ENCODE measurements at regions not wholly inside any gene's neighbourhood (a gene's known extent, or its start where the extent isn't known, plus 50 kb on each side); places are given as distances from the start of the nearest gene placed in this dataset.

DNA sequence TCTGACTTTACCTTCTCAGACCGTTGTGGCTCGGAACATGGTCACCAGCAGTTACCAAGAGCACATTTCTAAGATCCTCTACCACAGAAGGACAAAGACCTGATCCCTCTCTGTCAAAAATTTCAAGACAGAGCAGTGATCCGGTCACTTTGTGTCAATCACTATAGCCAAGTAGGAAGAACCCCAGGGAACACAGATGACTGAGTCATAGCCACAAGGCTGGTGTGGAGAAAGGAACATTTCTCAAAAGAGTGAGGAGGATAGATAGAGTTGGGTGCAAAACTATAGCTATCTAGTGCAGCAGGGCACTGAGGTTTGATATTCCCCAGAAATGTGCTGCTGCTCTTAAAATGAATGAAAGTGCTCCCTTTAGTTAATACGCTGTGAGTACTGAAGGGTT, 130.7 kb upstream of the SMIM23 start:
- Histone ChIP-seq H3K27me3 (ENCODE audit: control insufficient read depth, insufficient read depth, low read length) (peaks cover 3% of the 10 kb centered on the region; the same call in 1 of the 2 replicates), H2BK15ac (ENCODE audit: low read depth, low read length) (no peak overlapping the region), H4K5ac (ENCODE audit: low read depth, low read length) (no peak overlapping the region), H2AK9ac (replicated peaks; ENCODE audit: low read depth, low read length, poor library complexity) (no peak overlapping the region), H3K79me1 (ENCODE audit: low read depth in 1 of 2, low read length in 2 of 2) (no peaks in the 10 kb centered on the region), H2BK20ac (ENCODE audit: low read depth, low read length) (no peak overlapping the region), H3K4ac (ENCODE audit: low read depth, low read length) (no peak overlapping the region), H4K20me1 (ENCODE audit: insufficient read depth, low read length) (no peaks in the 10 kb centered on the region), H2BK5ac (ENCODE audit: low read depth, low read length, poor library complexity, severe bottlenecking) (no peak overlapping the region), H3K56ac (ENCODE audit: extremely low read depth, insufficient read depth, low read length) (no peak overlapping the region), H3K4me3 (ENCODE audit: insufficient read depth, low read depth, low read length) (no peak overlapping the region), H3K9me1 (ENCODE audit: insufficient read depth, low read length) (no peaks in the 10 kb centered on the region), H3K27ac (ENCODE audit: insufficient read depth, low read length) (no peak overlapping the region), H3K36me3 (ENCODE audit: control insufficient read depth, insufficient read depth, low read length) (no peaks in the 10 kb centered on the region), H3K4me1 (ENCODE audit: control insufficient read depth, insufficient read depth, low read length) (no peaks in the 10 kb centered on the region), H3K9me3 (ENCODE audit: control insufficient read depth, insufficient read depth, low read length) (no peaks in the 10 kb centered on the region), H2BK120ac (ENCODE audit: low read depth, low read length) (no peak overlapping the region), H3K9ac (ENCODE audit: low read depth, low read length) (no peak overlapping the region), H3K4me2 (ENCODE audit: low read depth, low read length) (no peak overlapping the region), H3K23ac (ENCODE audit: low read depth, low read length) (no peak overlapping the region), H3K18ac (ENCODE audit: low read depth, low read length) (no peak overlapping the region), H2AK5ac (ENCODE audit: low read depth, low read length) (no peak overlapping the region), H2AFZ (replicated peaks; ENCODE audit: low read length, poor library complexity) (no peak overlapping the region), H4K8ac (ENCODE audit: low read depth in 2 of 2, low read length in 2 of 2) (no peak overlapping the region), H3K14ac (replicated peaks; ENCODE audit: low read depth, low read length) (no peak overlapping the region), H4K91ac (ENCODE audit: insufficient read depth, low read depth, low read length) (no peak overlapping the region)
- CTCF ChIA-PET: no interaction called here
- POLR2A ChIA-PET (ENCODE audit: unreplicated experiment): no interaction called here
- 42% methylated on average over 2 of the region's 4 CpGs; no CpG with 5 or more reads in 1 of the 2 experiments for WGBS, 2 experiments (ENCODE audit: extremely low coverage in 2 of 2, insufficient read length in 1 of 2)
- dilution Hi-C loops (cut with HindIII; ENCODE audit: low sequenced_read_pairs, unreplicated experiment): no loop called here
- in situ Hi-C loops (cut with MboI; ENCODE audit: low sequenced_read_pairs): no loop called here
- DNase-seq (no peak), ATAC-seq (ENCODE audit: low read depth) (no peak)
- BruUV-seq (replicated peaks): no TSS peak
- intact Hi-C loops (cut with micrococcal nuclease): no loop called here
- TF ChIP-seq, protein P1, sequence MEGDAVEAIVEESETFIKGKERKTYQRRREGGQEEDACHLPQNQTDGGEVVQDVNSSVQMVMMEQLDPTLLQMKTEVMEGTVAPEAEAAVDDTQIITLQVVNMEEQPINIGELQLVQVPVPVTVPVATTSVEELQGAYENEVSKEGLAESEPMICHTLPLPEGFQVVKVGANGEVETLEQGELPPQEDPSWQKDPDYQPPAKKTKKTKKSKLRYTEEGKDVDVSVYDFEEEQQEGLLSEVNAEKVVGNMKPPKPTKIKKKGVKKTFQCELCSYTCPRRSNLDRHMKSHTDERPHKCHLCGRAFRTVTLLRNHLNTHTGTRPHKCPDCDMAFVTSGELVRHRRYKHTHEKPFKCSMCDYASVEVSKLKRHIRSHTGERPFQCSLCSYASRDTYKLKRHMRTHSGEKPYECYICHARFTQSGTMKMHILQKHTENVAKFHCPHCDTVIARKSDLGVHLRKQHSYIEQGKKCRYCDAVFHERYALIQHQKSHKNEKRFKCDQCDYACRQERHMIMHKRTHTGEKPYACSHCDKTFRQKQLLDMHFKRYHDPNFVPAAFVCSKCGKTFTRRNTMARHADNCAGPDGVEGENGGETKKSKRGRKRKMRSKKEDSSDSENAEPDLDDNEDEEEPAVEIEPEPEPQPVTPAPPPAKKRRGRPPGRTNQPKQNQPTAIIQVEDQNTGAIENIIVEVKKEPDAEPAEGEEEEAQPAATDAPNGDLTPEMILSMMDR (conservative IDR thresholded peaks at IDR 0.05; ENCODE audit: low read depth, low read length): no peak
- no peak for TF ChIP-seq MXI1 (IDR thresholded peaks at IDR 0.05; ENCODE audit: borderline replicate concordance, low read depth, low read length)
- TF ChIP-seq SMC3 (IDR thresholded peaks at IDR 0.05; ENCODE audit: low read depth, low read length): no peak
- TF ChIP-seq, protein P2, sequence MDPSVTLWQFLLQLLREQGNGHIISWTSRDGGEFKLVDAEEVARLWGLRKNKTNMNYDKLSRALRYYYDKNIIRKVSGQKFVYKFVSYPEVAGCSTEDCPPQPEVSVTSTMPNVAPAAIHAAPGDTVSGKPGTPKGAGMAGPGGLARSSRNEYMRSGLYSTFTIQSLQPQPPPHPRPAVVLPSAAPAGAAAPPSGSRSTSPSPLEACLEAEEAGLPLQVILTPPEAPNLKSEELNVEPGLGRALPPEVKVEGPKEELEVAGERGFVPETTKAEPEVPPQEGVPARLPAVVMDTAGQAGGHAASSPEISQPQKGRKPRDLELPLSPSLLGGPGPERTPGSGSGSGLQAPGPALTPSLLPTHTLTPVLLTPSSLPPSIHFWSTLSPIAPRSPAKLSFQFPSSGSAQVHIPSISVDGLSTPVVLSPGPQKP (IDR thresholded peaks at IDR 0.05; ENCODE audit: borderline replicate concordance, low read depth, low read length): no peak
- TF ChIP-seq MAZ (IDR thresholded peaks at IDR 0.05; ENCODE audit: borderline replicate concordance, low read depth, low read length): no peak
- TF ChIP-seq MAFK (IDR thresholded peaks at IDR 0.05; ENCODE audit: low read depth, low read length): no peak
- no peak for TF ChIP-seq BHLHE40 (IDR thresholded peaks at IDR 0.05; ENCODE audit: low read depth, low read length)
- no peak for TF ChIP-seq FOS (IDR thresholded peaks at IDR 0.05; ENCODE audit: low read depth, low read length)
- TF ChIP-seq NFE2L2 (IDR thresholded peaks at IDR 0.05; ENCODE audit: low read depth, low read length): no peak
- no peak for TF ChIP-seq RFX5 (IDR thresholded peaks at IDR 0.05; ENCODE audit: low read depth, low read length)
- no peak for TF ChIP-seq CEBPB (IDR thresholded peaks at IDR 0.05; ENCODE audit: low read depth, low read length)
- TF ChIP-seq RCOR1 (IDR thresholded peaks at IDR 0.05; ENCODE audit: insufficient replicate concordance, low read length): no peak
- no peak for TF ChIP-seq RAD21 (IDR thresholded peaks at IDR 0.05; ENCODE audit: low read length)
- TF ChIP-seq, protein P3, sequence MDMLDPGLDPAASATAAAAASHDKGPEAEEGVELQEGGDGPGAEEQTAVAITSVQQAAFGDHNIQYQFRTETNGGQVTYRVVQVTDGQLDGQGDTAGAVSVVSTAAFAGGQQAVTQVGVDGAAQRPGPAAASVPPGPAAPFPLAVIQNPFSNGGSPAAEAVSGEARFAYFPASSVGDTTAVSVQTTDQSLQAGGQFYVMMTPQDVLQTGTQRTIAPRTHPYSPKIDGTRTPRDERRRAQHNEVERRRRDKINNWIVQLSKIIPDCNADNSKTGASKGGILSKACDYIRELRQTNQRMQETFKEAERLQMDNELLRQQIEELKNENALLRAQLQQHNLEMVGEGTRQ (IDR thresholded peaks at IDR 0.05; ENCODE audit: low read depth, low read length): no peak
- TF ChIP-seq CHD1 (IDR thresholded peaks at IDR 0.05; ENCODE audit: low read depth, low read length): no peak
- TF ChIP-seq POLR2A (IDR thresholded peaks at IDR 0.05; ENCODE audit: low read depth, low read length): no peak
